Heart right ventricle (tissue), 16 donors: ENCODE measurements at regions not wholly inside any gene's neighbourhood (a gene's known extent, or its start where the extent isn't known, plus 50 kb on each side); places are given as distances from the start of the nearest gene placed in this dataset.
A peak's percentile ranks its signal among the peaks of the same experiment; 100 is the strongest.

Experiments
- ATAC-seq, 8 donors: fragments of 200-7000 bp; cut with Tn5 transposase; one replicate each; pipeline ENCODE4 v1.9.1; 2020; ENCODE audit warnings: mild to moderate bottlenecking in 8 of 8, moderate library complexity in 8 of 8, moderate number of reproducible peaks in 1 of 8
- DNase-seq, 2 donors: peaks; one replicate each; pipeline ENCODE4 v3.0.0-alpha.2; 2020
- H3K27ac ChIP-seq, 10 donors: fragments of 200-600 bp; sonication (generic) in 2 of 10; one replicate each; pipeline versions ENCODE4 v1.5.0 to v1.8.0; 2020 to 2022; ENCODE audit warnings: mild to moderate bottlenecking in 3 of 10
- H3K27me3 ChIP-seq, 7 donors: fragments of 200-600 bp; one replicate each; pipeline ENCODE4 v1.8.0; 2021 to 2022; ENCODE audit warnings: mild to moderate bottlenecking in 2 of 7
- H3K36me3 ChIP-seq, 9 donors: fragments of 200-600 bp; sonication (generic) in 1 of 9; one replicate each; pipeline versions ENCODE4 v1.5.0 to v1.8.0; 2020 to 2022; ENCODE audit warnings: mild to moderate bottlenecking in 2 of 9
- H3K4me1 ChIP-seq, 9 donors: fragments of 200-600 bp; sonication (generic) in 1 of 9; one replicate each; pipeline versions ENCODE4 v1.5.0 to v1.8.0; 2020 to 2022; ENCODE audit warnings: mild to moderate bottlenecking in 4 of 9
- H3K4me3 ChIP-seq, 10 donors: fragments of 200-600 bp; sonication (generic) in 2 of 10; one replicate each; pipeline versions ENCODE4 v1.5.0 to v1.8.0; 2020 to 2022; ENCODE audit warnings: mild to moderate bottlenecking in 7 of 10, moderate library complexity in 2 of 10
- H3K9me3 ChIP-seq, 11 donors: fragments of 200-600 bp in 10 of 11; sonication (generic) in 2 of 11; one replicate each; pipeline versions ENCODE4 v1.5.0 to v1.8.0; 2013 to 2022; ENCODE audit warnings: mild to moderate bottlenecking in 2 of 11, control low read depth in 1 of 11, moderate library complexity in 1 of 11
- CTCF ChIP-seq, 9 donors: fragments of 200-600 bp; sonication (generic) in 2 of 9; IDR thresholded peaks; one replicate each; pipeline versions ENCODE4 v1.5.0 to v1.8.0; 2021 to 2022; ENCODE audit warnings: antibody characterized with exemption in 9 of 9, mild to moderate bottlenecking in 5 of 9, moderate library complexity in 1 of 9
- WGBS, 2 donors: extraction: QIAGEN DNeasy Blood & Tissue Kit; methylation state at CpG; one replicate each; pipeline ENCODE4 v1.1.7; 2013; ENCODE audit warnings: inconsistent platforms in 1 of 2; 5-methylcytosine and 5-hydroxymethylcytosine counted together
- intact Hi-C, 10 donors: fragments of 100-400 bp; cut with DNase I; formaldehyde crosslinking; loops; one replicate each; pipeline versions ENCODE4 v1.11.1 to v1.14.2; 2022
- donor health status: Arrhythmogenic right ventricular cardiomyopathy.
- donor health status: ischemic (EF 13 %, LVEDD 7.1; RV severe dilation, severe dysfunction).
- donor health status: healthy with polysubstance abuse.
- donor health status: DM: no; HTN: yes; CAD: no.
- donor health status: DM: no; HTN: no; CAD: no.
- donor health status: ischemic (EF 25% LVEDD 6.9; RV normal size, moderate dysfunction).
- donor health status: ischemic (EF 25% LVEDD 5.7; RV mildly dilated, moderate dysfunction).
- donor health status: healthy.
- donor health status: DM: yes; HTN: yes; CAD: no.
- donor health status: Ischemic cardiomyopathy.
- donor health status: ischemic (EF 35%, LVEDD 5.7; RV mildly dilated, moderate dysfunction).
- donor health status: nonischemic (EF 11% LVEDD 7.7; RV severe dilation, severe dysfunction).
- donor health status: DM: yes; HTN: yes; CAD: no.
- donor health status: PGD.
- donor health status: ischemic (EF 29% LVEDD 5.4; RV normal size, mild dysfunction).
- donor health status: nonischemic (EF 23%, LVEDD 6.1; RV moderate dilation, normal function).

- Histone ChIP-seq H3K4me1 (no peaks in the 10 kb centered on the region), H3K4me3 (no peak overlapping the region), H3K36me3 (no peaks in the 10 kb centered on the region), H3K9me3 (no peaks in the 10 kb centered on the region), H3K27ac (no peak overlapping the region), H3K27me3 (no peaks in the 10 kb centered on the region)
- intact Hi-C loops = no loop called here
- peak in 1 of 8 donors; percentile 38 for ATAC-seq
- WGBS, 2 donors = 89 to 92% methylated on average over 35 to 37 of the region's 37 CpGs
- TF ChIP-seq CTCF (IDR thresholded peaks at IDR 0.05) = no peak
- no peak for DNase-seq
These were observed 82.8 kb upstream of the FXR1 start for GRCh38 chr3:180829409-180830405.

- WGBS, 2 donors = 76 to 84% methylated on average over 2 of the region's 2 CpGs
- TF ChIP-seq CTCF (IDR thresholded peaks at IDR 0.05) = no peak
- intact Hi-C loops = no loop called here
- no peaks in the 10 kb centered on the region for H3K4me1 ChIP-seq
- DNase-seq = no peak
- H3K27ac ChIP-seq = no peak overlapping the region
- no peaks in the 10 kb centered on the region for H3K36me3 ChIP-seq
- H3K4me3 ChIP-seq = no peak overlapping the region
- no peaks in the 10 kb centered on the region for H3K27me3 ChIP-seq
- peaks cover 0 to 8% (median 0%) of the 10 kb centered on the region in 11 donors for H3K9me3 ChIP-seq
- no peak for ATAC-seq
These were observed 77.0 kb upstream of the FXR1 start for GRCh38 chr3:180835501-180835900.

- H3K4me1 ChIP-seq = no peaks in the 10 kb centered on the region
- DNase-seq = no peak
- no peak for TF ChIP-seq CTCF (IDR thresholded peaks at IDR 0.05)
- intact Hi-C loops = no loop called here
- no peak for ATAC-seq
- H3K27me3 ChIP-seq = no peaks in the 10 kb centered on the region
- H3K9me3 ChIP-seq = peaks cover 0 to 21% (median 0%) of the 10 kb centered on the region in 11 donors
- H3K4me3 ChIP-seq = no peak overlapping the region
- H3K36me3 ChIP-seq = no peaks in the 10 kb centered on the region
- H3K27ac ChIP-seq = no peak overlapping the region
- WGBS, 2 donors = 82 to 86% methylated on average over 1 of the region's 1 CpG
These were observed 75.7 kb upstream of the FXR1 start for GRCh38 chr3:180836766-180837165.

GRCh38 chr3:180854887-180855286, 57.6 kb upstream of the FXR1 start:
- Histone ChIP-seq H3K36me3 (no peaks in the 10 kb centered on the region), H3K4me3 (no peak overlapping the region), H3K27ac (no peak overlapping the region), H3K9me3 (peaks cover 0 to 23% (median 0%) of the 10 kb centered on the region in 11 donors), H3K27me3 (peaks cover 0 to 6% (median 0%) of the 10 kb centered on the region in 7 donors), H3K4me1 (no peaks in the 10 kb centered on the region)
- DNase-seq (no peak), ATAC-seq (no peak)
- 56 to 63% methylated on average over 2 of the region's 2 CpGs for WGBS, 2 donors
- TF ChIP-seq CTCF (IDR thresholded peaks at IDR 0.05) = no peak
- intact Hi-C loops = no loop called here
